ENCODE measurements at regions not wholly inside any gene's neighbourhood (a gene's known extent, or its start where the extent isn't known, plus 50 kb on each side); places are given as distances from the start of the nearest gene placed in this dataset.

DNA sequence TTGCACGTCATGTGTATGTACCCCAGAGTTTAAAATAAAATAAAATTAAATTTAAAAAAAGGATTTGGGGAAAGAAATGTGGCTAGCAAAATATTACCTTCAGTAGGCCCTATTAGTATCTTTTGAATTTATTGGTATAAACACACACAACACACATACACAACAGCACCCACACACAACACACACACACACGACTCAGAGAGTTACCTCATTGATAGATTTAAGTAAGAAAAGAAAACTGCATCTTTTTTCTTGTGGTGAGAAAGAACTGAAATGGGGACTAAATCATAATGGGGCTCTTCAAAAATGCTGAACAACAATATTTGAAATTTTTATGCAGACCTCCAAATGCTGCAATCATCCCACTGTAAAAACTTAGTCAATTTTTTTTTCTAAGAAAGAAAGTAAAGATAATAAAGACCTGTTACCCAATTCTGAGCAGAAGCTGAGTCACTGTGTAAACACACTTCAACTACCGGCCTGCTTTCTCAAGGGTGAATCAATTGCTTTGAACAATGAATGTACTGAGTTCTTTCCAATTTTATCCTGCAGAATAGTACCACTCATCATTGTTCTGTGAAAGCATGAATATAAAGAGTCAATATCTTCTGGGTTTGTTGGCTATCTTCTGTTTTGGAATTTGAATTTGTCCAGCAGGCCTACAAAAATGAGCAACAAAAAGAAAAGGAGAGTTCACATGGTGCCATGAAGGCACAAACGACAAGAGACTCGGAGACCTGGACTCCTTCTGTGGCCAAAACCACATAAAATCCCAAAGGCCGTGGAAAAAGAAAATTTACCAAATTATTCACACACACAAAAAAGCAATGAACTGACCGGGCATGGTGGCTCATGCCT, 57.9 kb upstream of the CCNG1 start:
- Histone ChIP-seq H3K9me3 (no peaks in the 10 kb centered on the region), H3K27me3 (replicated peaks; ENCODE audit: control insufficient read depth, insufficient read depth, low read length) (no peaks in the 10 kb centered on the region), H3K4me1 (peaks cover 28% of the 10 kb centered on the region), H3K4me3 (ENCODE audit: low read depth, low read length) (no peak overlapping the region), H3K36me3 (ENCODE audit: control insufficient read depth, insufficient read depth, low read length) (no peaks in the 10 kb centered on the region)
- Mint-ChIP-seq H3K27ac (ENCODE audit: unreplicated experiment) (peak overlapping the region; percentile 86), H3K9me3 (ENCODE audit: unreplicated experiment) (no peaks in the 10 kb centered on the region), H3K4me1 (ENCODE audit: low read depth, unreplicated experiment) (peaks cover 24% of the 10 kb centered on the region), H3K27me3 (ENCODE audit: insufficient read depth, unreplicated experiment) (no peaks in the 10 kb centered on the region), H3K36me3 (ENCODE audit: insufficient read depth, unreplicated experiment) (peaks cover 10% of the 10 kb centered on the region), H3K4me3 (ENCODE audit: unreplicated experiment) (no peak overlapping the region)
- peak; percentile 47 to 59 for DNase-seq
- intact Hi-C loops (cut with micrococcal nuclease; ENCODE audit: unreplicated experiment) = no loop called here
- BruUV-seq (replicated peaks) = no TSS peak
- POLR2A ChIA-PET = interaction anchor here (0.6 kb wide), 1 partner anchor 81 kb away, joined by 3 read pairs; the partner anchor contains the start of gene NUDCD2
- CTCF ChIA-PET = no interaction called here
- TF ChIP-seq, protein P1, sequence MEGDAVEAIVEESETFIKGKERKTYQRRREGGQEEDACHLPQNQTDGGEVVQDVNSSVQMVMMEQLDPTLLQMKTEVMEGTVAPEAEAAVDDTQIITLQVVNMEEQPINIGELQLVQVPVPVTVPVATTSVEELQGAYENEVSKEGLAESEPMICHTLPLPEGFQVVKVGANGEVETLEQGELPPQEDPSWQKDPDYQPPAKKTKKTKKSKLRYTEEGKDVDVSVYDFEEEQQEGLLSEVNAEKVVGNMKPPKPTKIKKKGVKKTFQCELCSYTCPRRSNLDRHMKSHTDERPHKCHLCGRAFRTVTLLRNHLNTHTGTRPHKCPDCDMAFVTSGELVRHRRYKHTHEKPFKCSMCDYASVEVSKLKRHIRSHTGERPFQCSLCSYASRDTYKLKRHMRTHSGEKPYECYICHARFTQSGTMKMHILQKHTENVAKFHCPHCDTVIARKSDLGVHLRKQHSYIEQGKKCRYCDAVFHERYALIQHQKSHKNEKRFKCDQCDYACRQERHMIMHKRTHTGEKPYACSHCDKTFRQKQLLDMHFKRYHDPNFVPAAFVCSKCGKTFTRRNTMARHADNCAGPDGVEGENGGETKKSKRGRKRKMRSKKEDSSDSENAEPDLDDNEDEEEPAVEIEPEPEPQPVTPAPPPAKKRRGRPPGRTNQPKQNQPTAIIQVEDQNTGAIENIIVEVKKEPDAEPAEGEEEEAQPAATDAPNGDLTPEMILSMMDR (IDR thresholded peaks at IDR 0.05; ENCODE audit: insufficient read depth in 1 of 2, low read depth in 1 of 2, low read length in 1 of 2, severe bottlenecking in 1 of 2, unreplicated experiment in 1 of 2) = no peak

DNA sequence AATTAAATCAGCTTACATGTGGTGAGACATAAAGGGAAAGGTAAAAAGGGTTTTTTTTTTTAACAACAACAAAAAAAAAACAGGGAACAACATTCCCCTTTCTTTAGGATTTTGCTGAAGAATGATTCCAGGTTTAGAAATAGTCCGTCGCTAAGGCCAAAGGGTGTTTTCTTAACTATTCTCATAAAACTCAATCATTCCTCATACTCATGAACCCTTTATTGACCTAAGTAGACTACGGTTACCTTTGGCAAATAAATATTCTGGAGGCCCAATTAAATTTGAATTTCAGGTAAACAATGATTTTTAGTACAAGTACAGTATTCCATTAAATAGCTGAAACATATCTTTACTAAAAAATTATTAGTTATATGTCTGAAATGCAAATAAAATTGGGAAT, 55.6 kb upstream of the CCNG1 start:
- Mint-ChIP-seq H3K36me3 (ENCODE audit: insufficient read depth, unreplicated experiment) (peaks cover 10% of the 10 kb centered on the region), H3K4me1 (ENCODE audit: low read depth, unreplicated experiment) (peaks cover 18% of the 10 kb centered on the region), H3K27ac (ENCODE audit: unreplicated experiment) (no peak overlapping the region), H3K27me3 (ENCODE audit: insufficient read depth, unreplicated experiment) (no peaks in the 10 kb centered on the region), H3K9me3 (ENCODE audit: unreplicated experiment) (no peaks in the 10 kb centered on the region), H3K4me3 (ENCODE audit: unreplicated experiment) (no peak overlapping the region)
- DNase-seq = no peak
- no peak overlapping the region for H3K4me3 ChIP-seq (ENCODE audit: low read depth, low read length)
- no peaks in the 10 kb centered on the region for H3K36me3 ChIP-seq (ENCODE audit: control insufficient read depth, insufficient read depth, low read length)
- no TSS peak for BruUV-seq (replicated peaks)
- CTCF ChIA-PET = no interaction called here
- POLR2A ChIA-PET = no interaction called here
- no peaks in the 10 kb centered on the region for H3K9me3 ChIP-seq
- no peaks in the 10 kb centered on the region for H3K27me3 ChIP-seq (replicated peaks; ENCODE audit: control insufficient read depth, insufficient read depth, low read length)
- TF ChIP-seq, protein P1 (IDR thresholded peaks at IDR 0.05; ENCODE audit: insufficient read depth in 1 of 2, low read depth in 1 of 2, low read length in 1 of 2, severe bottlenecking in 1 of 2, unreplicated experiment in 1 of 2) = no peak
- intact Hi-C loops (cut with micrococcal nuclease; ENCODE audit: unreplicated experiment) = no loop called here
- peaks cover 17% of the 10 kb centered on the region for H3K4me1 ChIP-seq

DNA sequence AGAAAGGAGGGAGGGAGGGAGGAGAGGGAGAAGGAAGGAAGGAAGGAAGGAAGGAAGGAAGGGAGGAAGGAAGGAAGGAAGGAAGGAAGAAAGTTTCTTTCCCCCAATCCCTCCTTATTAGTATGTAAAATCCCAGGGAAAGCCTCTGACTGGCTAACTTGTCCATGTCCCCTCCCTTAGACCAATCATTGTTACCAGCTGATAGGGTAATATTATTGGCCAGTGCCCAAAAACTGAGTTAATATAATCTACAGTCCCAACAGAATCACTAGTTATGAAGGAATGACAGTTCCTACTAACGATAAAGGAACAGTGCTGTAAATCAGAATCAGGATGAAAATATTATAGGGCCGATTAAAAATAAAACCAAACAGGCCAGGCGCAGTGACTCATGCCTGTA, 53.6 kb upstream of the CCNG1 start:
- Mint-ChIP-seq H3K9me3 (ENCODE audit: unreplicated experiment) (peaks cover 2% of the 10 kb centered on the region), H3K27ac (ENCODE audit: unreplicated experiment) (no peak overlapping the region), H3K4me3 (ENCODE audit: unreplicated experiment) (no peak overlapping the region), H3K27me3 (ENCODE audit: insufficient read depth, unreplicated experiment) (no peaks in the 10 kb centered on the region), H3K36me3 (ENCODE audit: insufficient read depth, unreplicated experiment) (peaks cover 4% of the 10 kb centered on the region), H3K4me1 (ENCODE audit: low read depth, unreplicated experiment) (peaks cover 11% of the 10 kb centered on the region)
- no peak for DNase-seq
- Histone ChIP-seq H3K4me3 (ENCODE audit: low read depth, low read length) (no peak overlapping the region), H3K4me1 (peaks cover 16% of the 10 kb centered on the region), H3K9me3 (no peaks in the 10 kb centered on the region), H3K27me3 (replicated peaks; ENCODE audit: control insufficient read depth, insufficient read depth, low read length) (no peaks in the 10 kb centered on the region), H3K36me3 (ENCODE audit: control insufficient read depth, insufficient read depth, low read length) (no peaks in the 10 kb centered on the region)
- intact Hi-C loops (cut with micrococcal nuclease; ENCODE audit: unreplicated experiment) = loop anchor here (2.0 kb wide), 1 partner anchor 19 kb away; no protein-coding TSS in a partner anchor
- ChIA-PET POLR2A (no interaction called here), CTCF (no interaction called here)
- TF ChIP-seq, protein P1 (IDR thresholded peaks at IDR 0.05; ENCODE audit: insufficient read depth in 1 of 2, low read depth in 1 of 2, low read length in 1 of 2, severe bottlenecking in 1 of 2, unreplicated experiment in 1 of 2) = no peak
- no TSS peak for BruUV-seq (replicated peaks)

Measured in Caco-2 (cell line).